ENCODE measurements at regions not wholly inside any gene's neighbourhood (a gene's known extent, or its start where the extent isn't known, plus 50 kb on each side); places are given as distances from the start of the nearest gene placed in this dataset.

- TF ChIP-seq CTCF (conservative IDR thresholded peaks at IDR 0.05 in 1 of 2, IDR thresholded peaks at IDR 0.05 in 1 of 2; ENCODE audit: low read depth in 1 of 2, low read length in 2 of 2) (no peak), EZH2 (IDR thresholded peaks at IDR 0.05; ENCODE audit: low read length, missing control alignments) (no peak)
These were observed 108.5 kb upstream of the TMEM260 start for GRCh38 chr14:56471056-56471455.
